GM23248 (cell line): ENCODE measurements at regions not wholly inside any gene's neighbourhood (a gene's known extent, or its start where the extent isn't known, plus 50 kb on each side); places are given as distances from the start of the nearest gene placed in this dataset.

ENCODE experiments used
- DNase-seq: peaks from one replicate; pipeline ENCODE4 v3.0.0-alpha.2; 2015
- H2AFZ ChIP-seq: fragments of 200-600 bp; sonication (generic); 2 replicates; pipeline ENCODE4 v1.6.1; 2016; ENCODE audit warnings: antibody characterized with exemption
- H3F3A ChIP-seq: fragments of 200-600 bp; sonication (generic); 2 replicates; pipeline ENCODE4 v1.6.1; 2016; ENCODE audit warnings: mild to moderate bottlenecking, antibody characterized with exemption, mixed run types; ENCODE audit not compliant: insufficient read depth
- H3K27ac ChIP-seq: fragments of 200-600 bp; sonication (generic); 2 replicates; pipeline ENCODE4 v1.5.1; 2016; ENCODE audit warnings: mild to moderate bottlenecking
- H3K27me3 ChIP-seq: fragments of 200-600 bp; sonication (generic); replicated peaks from 2 replicates; pipeline ENCODE4 v1.6.1; 2016; ENCODE audit warnings: mild to moderate bottlenecking; ENCODE audit not compliant: insufficient read depth
- H3K36me3 ChIP-seq: fragments of 200-600 bp; sonication (generic); 2 replicates; pipeline ENCODE4 v1.6.1; 2016; ENCODE audit warnings: low read depth, mild to moderate bottlenecking
- H3K4me1 ChIP-seq: fragments of 200-600 bp; sonication (generic); 2 replicates; pipeline ENCODE4 v1.6.1; 2016; ENCODE audit warnings: mild to moderate bottlenecking; ENCODE audit not compliant: insufficient read depth
- H3K4me2 ChIP-seq: fragments of 200-600 bp; sonication (generic); one replicate; pipeline ENCODE4 v1.6.1; 2016; ENCODE audit warnings: mild to moderate bottlenecking; ENCODE audit not compliant: unreplicated experiment
- H3K4me3 ChIP-seq: fragments of 200-600 bp; sonication (generic); 2 replicates; pipeline ENCODE4 v1.5.1; 2016; ENCODE audit warnings: mild to moderate bottlenecking
- H3K79me2 ChIP-seq: fragments of 200-600 bp; sonication (generic); 2 replicates; pipeline ENCODE4 v1.6.1; 2016; ENCODE audit warnings: mild to moderate bottlenecking; ENCODE audit not compliant: insufficient read depth
- H3K9ac ChIP-seq: fragments of 200-600 bp; sonication (generic); 2 replicates; pipeline ENCODE4 v1.6.1; 2016; ENCODE audit warnings: mild to moderate bottlenecking
- H3K9me2 ChIP-seq: fragments of 200-600 bp; sonication (generic); 2 replicates; pipeline ENCODE4 v1.6.1; 2016; ENCODE audit warnings: mixed run types, mild to moderate bottlenecking, moderate library complexity; ENCODE audit not compliant: insufficient read depth
- H3K9me3 ChIP-seq: fragments of 200-600 bp; sonication (generic); one replicate; pipeline ENCODE4 v1.6.1; 2017; ENCODE audit warnings: low read depth
- H4K20me1 ChIP-seq: fragments of 200-600 bp; sonication (generic); 2 replicates; pipeline ENCODE4 v1.6.0; 2016; ENCODE audit not compliant: insufficient read depth
- EZH2 ChIP-seq: fragments of 200-600 bp; sonication (generic); IDR thresholded peaks from 2 replicates; pipeline ENCODE4 v1.6.1; 2018; ENCODE audit warnings: antibody characterized with exemption, mild to moderate bottlenecking; ENCODE audit not compliant: insufficient read depth, poor library complexity, severe bottlenecking
- EZH2phosphoT487 ChIP-seq: fragments of 200-600 bp; sonication (generic); IDR thresholded peaks from 2 replicates; pipeline ENCODE4 v1.6.1; 2018; ENCODE audit warnings: antibody characterized with exemption, moderate library complexity, mild to moderate bottlenecking, low read depth; ENCODE audit not compliant: insufficient read depth
- WGBS, 2 experiments: methylation state at CpG; one replicate each; pipeline ENCODE4 v1.1.6; 2015 to 2017; ENCODE audit warnings: low lambda C conversion rate in 2 of 2, low coverage in 1 of 2; ENCODE audit errors: missing lambda C conversion rate in 2 of 2; 5-methylcytosine and 5-hydroxymethylcytosine counted together
- in situ Hi-C: fragments of 300-500 bp; cut with MboI; formaldehyde crosslinking; loops from 2 replicates; pipeline ENCODE4 v1.15.0; 2020

DNA sequence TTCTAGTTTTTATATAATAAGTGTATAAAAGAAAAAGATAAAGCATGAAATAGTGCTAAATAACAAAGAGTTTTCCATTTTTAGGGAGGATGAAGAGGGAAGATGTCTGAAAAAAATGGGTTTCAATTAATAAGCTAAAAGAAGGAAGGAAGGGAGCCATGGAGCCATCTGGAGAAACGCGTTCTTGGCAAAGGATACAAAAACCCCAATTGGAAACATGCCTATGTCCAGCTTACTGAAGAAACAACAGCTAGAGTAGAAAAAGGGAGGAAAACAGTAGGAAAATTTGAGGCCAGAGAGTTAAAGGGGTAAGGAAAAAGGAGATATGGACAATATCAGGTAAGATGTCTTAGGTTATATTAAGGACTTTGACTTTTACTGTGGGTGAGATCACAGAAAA lies 416.2 kb upstream of the GHITM start:
- H3K27ac ChIP-seq = no peak overlapping the region
- TF ChIP-seq EZH2phosphoT487 = no peak
- TF ChIP-seq EZH2 = no peak
- 8 to 12% methylated on average over 2 of the region's 2 CpGs for WGBS, 2 experiments

DNA sequence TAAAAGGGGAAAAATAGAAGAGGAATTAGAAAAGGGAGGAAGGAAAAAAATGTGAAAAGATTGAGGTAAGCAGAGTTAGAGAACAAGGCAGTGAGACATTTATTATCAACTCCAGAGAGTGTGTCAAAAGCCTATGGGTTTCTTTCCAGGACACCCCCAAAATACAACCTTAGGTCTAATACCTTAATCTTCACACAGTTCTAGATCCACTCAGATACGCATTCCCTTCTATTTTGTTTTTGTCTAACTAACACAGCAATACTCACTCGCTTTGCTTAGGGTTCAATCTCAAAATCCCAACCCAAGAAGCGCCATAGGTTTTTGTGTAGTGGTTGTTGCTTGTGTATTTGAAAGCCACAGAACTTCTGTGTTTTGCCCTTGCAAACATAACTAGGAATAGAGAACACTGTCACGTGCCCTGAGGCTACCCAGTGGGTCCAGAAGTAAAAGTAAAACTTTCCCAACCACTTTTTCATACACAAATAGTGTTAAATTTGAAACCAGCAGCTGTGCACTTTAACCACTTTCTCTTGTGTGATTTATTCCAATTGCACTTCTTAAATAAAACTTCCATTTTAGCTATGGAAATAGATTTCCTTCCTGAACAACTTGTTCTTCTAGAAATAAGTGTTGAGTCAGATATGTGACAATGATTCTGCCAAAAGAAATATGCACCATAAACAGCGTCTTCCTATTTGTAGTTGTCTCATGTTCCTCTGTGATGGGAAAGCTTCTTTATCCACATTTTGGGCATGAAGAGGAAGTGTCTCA lies 414.7 kb upstream of the GHITM start:
- no peak overlapping the region for H2AFZ ChIP-seq
- no peak overlapping the region for H3K27ac ChIP-seq
- no peak for TF ChIP-seq EZH2
- no peak for TF ChIP-seq EZH2phosphoT487
- H3K27me3 ChIP-seq = no peaks in the 10 kb centered on the region
- H3F3A ChIP-seq = no peaks in the 10 kb centered on the region
- H3K9me3 ChIP-seq = no peaks in the 10 kb centered on the region
- no peak overlapping the region for H3K9ac ChIP-seq
- no peaks in the 10 kb centered on the region for H4K20me1 ChIP-seq
- H3K79me2 ChIP-seq = no peaks in the 10 kb centered on the region
- H3K36me3 ChIP-seq = no peaks in the 10 kb centered on the region
- no peak for DNase-seq
- no peak overlapping the region for H3K4me3 ChIP-seq
- in situ Hi-C loops = no loop called here
- H3K9me2 ChIP-seq = no peaks in the 10 kb centered on the region
- whole genome bisulfite sequencing, 2 experiments = 13 to 19% methylated on average over 5 of the region's 5 CpGs
- no peaks in the 10 kb centered on the region for H3K4me1 ChIP-seq
- no peak overlapping the region for H3K4me2 ChIP-seq

More for the DNA sequence above, 416.2 kb upstream of the GHITM start:
- H2AFZ ChIP-seq = no peak overlapping the region
- H3K9me3 ChIP-seq = no peaks in the 10 kb centered on the region
- no peak overlapping the region for H3K9ac ChIP-seq
- H3K4me3 ChIP-seq = no peak overlapping the region
- no peak for DNase-seq
- in situ Hi-C loops = no loop called here
- no peak overlapping the region for H3K4me2 ChIP-seq
- H3K36me3 ChIP-seq = no peaks in the 10 kb centered on the region
- no peaks in the 10 kb centered on the region for H3K9me2 ChIP-seq
- no peaks in the 10 kb centered on the region for H3F3A ChIP-seq
- no peaks in the 10 kb centered on the region for H3K27me3 ChIP-seq
- no peaks in the 10 kb centered on the region for H3K4me1 ChIP-seq
- H4K20me1 ChIP-seq = no peaks in the 10 kb centered on the region
- no peaks in the 10 kb centered on the region for H3K79me2 ChIP-seq

DNA sequence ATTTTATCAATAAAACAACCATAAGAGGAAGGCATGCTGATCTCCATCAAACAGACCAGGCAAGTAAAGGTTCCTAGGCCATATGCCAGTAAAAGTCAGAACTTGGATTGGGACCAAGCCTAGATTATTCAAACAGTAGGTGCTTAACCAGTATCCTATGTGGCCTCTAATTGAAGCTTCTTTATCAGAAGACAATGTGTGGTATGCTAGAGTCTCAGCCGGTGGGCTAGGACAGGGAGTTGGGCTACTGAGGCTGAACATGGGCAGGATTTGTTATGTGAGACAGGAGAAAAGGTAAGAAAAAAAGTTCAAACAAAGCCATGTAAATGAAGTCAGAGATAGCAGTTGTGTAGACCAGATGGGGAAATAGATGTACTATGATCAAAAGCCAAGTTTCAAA lies 413.7 kb upstream of the GHITM start:
- no peak overlapping the region for H2AFZ ChIP-seq
- no peaks in the 10 kb centered on the region for H3K9me2 ChIP-seq
- no peaks in the 10 kb centered on the region for H3K79me2 ChIP-seq
- H3K9ac ChIP-seq = no peak overlapping the region
- no peak overlapping the region for H3K27ac ChIP-seq
- no peaks in the 10 kb centered on the region for H3K4me1 ChIP-seq
- 21 to 31% methylated on average over 1 of the region's 1 CpG for WGBS, 2 experiments
- no peak for TF ChIP-seq EZH2phosphoT487
- TF ChIP-seq EZH2 = no peak
- H3K27me3 ChIP-seq = no peaks in the 10 kb centered on the region
- no peaks in the 10 kb centered on the region for H4K20me1 ChIP-seq
- H3F3A ChIP-seq = no peaks in the 10 kb centered on the region
- H3K36me3 ChIP-seq = no peaks in the 10 kb centered on the region
- no peaks in the 10 kb centered on the region for H3K9me3 ChIP-seq
- no peak overlapping the region for H3K4me2 ChIP-seq
- no peak overlapping the region for H3K4me3 ChIP-seq
- DNase-seq = no peak
- in situ Hi-C loops = no loop called here

GRCh38 chr10:83734278-83734677 lies 405.0 kb upstream of the GHITM start:
- Histone ChIP-seq H3K27me3 (no peaks in the 10 kb centered on the region), H3K79me2 (no peaks in the 10 kb centered on the region), H3K9ac (no peak overlapping the region), H3K9me3 (no peaks in the 10 kb centered on the region), H3F3A (no peaks in the 10 kb centered on the region), H3K4me2 (no peak overlapping the region), H3K4me1 (no peaks in the 10 kb centered on the region), H2AFZ (no peak overlapping the region), H3K4me3 (no peak overlapping the region), H4K20me1 (no peaks in the 10 kb centered on the region), H3K27ac (no peak overlapping the region), H3K9me2 (no peaks in the 10 kb centered on the region), H3K36me3 (no peaks in the 10 kb centered on the region)
- in situ Hi-C loops = no loop called here
- DNase-seq = no peak
- no peak for TF ChIP-seq EZH2phosphoT487
- no peak for TF ChIP-seq EZH2

GRCh38 chr10:83736008-83736407 lies 403.3 kb upstream of the GHITM start:
- H3K9me2 ChIP-seq = no peaks in the 10 kb centered on the region
- TF ChIP-seq EZH2 (no peak), EZH2phosphoT487 (no peak)
- no peak for DNase-seq
- no peaks in the 10 kb centered on the region for H3K79me2 ChIP-seq
- no peak overlapping the region for H2AFZ ChIP-seq
- H4K20me1 ChIP-seq = no peaks in the 10 kb centered on the region
- WGBS, 2 experiments = 0% methylated on average over 1 of the region's 1 CpG
- no peaks in the 10 kb centered on the region for H3K27me3 ChIP-seq
- H3K9me3 ChIP-seq = no peaks in the 10 kb centered on the region
- H3K4me2 ChIP-seq = no peak overlapping the region
- no peaks in the 10 kb centered on the region for H3F3A ChIP-seq
- in situ Hi-C loops = no loop called here
- H3K27ac ChIP-seq = no peak overlapping the region
- no peaks in the 10 kb centered on the region for H3K36me3 ChIP-seq
- H3K4me1 ChIP-seq = no peaks in the 10 kb centered on the region
- no peak overlapping the region for H3K4me3 ChIP-seq
- no peak overlapping the region for H3K9ac ChIP-seq
